ENCODE measurements at regions not wholly inside any gene's neighbourhood (a gene's known extent, or its start where the extent isn't known, plus 50 kb on each side); places are given as distances from the start of the nearest gene placed in this dataset.

DNA sequence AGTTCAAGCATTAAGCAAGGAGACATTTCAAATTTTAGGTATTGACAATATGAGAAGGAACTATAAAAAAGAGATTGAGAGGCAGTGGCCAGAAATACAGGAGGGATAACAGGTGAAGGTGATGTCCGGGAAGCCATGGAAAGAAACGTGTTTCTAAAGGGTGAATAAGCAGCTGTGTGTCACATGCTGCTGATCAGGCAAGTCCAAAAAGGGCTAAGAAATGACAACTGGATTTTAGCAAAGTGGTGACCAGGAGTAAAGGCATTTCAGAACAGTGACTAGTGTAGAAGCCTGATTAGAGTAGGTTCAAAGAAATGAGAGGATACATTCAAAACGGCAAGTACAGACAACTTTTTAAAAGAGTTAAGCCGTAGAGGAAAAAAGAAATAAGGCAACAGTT lies 204.3 kb upstream of the DIO2 start:
- Histone ChIP-seq H3K9me3 (ENCODE audit: control insufficient read depth, low read depth, low read length) (no peaks in the 10 kb centered on the region), H3K4me1 (ENCODE audit: control insufficient read depth, insufficient read depth, low read length) (no peaks in the 10 kb centered on the region), H3K36me3 (ENCODE audit: control insufficient read depth, insufficient read depth, low read length) (no peaks in the 10 kb centered on the region), H3K27me3 (ENCODE audit: control insufficient read depth, insufficient read depth, low read length) (no peaks in the 10 kb centered on the region), H3K27ac (ENCODE audit: low read length) (no peak overlapping the region), H3K4me3 (ENCODE audit: low read length) (no peak overlapping the region)
- no peak for DNase-seq
- 73% methylated on average over 4 of the region's 4 CpGs for WGBS (ENCODE audit: insufficient coverage, low lambda C conversion rate)

DNA sequence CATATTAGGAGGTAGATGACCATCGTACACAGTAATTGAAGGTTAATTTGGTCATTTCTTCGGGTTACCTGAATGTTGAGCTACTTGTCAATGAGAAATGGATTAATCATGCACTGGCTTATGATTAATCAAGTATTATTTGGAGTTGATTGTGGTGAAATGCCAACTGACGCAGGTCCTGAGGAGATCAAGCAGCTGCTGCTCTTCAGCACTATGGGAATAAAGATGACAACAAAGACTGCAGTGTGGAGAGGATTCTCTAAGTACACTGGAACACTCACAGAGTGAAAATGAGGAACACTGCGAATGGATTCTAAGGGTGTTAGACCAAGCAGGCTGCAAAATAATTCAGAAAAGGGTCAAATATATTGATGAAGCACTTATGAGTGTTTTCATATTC lies 202.8 kb upstream of the DIO2 start:
- Histone ChIP-seq H3K4me1 (ENCODE audit: control insufficient read depth, insufficient read depth, low read length) (no peaks in the 10 kb centered on the region), H3K9me3 (ENCODE audit: control insufficient read depth, low read depth, low read length) (peaks cover 3% of the 10 kb centered on the region), H3K36me3 (ENCODE audit: control insufficient read depth, insufficient read depth, low read length) (no peaks in the 10 kb centered on the region), H3K27ac (ENCODE audit: low read length) (no peak overlapping the region), H3K27me3 (ENCODE audit: control insufficient read depth, insufficient read depth, low read length) (no peaks in the 10 kb centered on the region), H3K4me3 (ENCODE audit: low read length) (no peak overlapping the region)
- DNase-seq = no peak
- WGBS (ENCODE audit: insufficient coverage, low lambda C conversion rate) = no CpG with 5 or more reads among the region's 4 CpGs

DNA sequence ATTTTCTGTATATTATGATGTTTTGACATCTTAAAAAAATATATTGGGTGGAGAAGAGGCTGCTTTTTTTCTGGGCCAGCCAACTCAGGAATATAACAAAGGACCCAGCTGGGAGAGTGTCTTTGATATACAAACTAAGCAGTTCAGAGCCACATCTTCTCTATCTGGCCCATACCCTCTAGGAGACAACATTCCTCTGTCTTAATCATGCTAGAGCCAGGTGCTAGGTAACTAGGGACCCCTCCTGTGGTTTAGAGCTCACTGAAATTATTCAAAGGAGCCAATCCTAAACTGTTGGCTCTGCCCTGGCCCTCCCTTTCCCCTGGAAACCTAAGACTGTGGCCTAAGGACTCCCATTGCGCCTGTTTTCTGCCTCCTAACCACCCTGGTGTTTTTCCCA lies 193.1 kb upstream of the DIO2 start:
- no peak for DNase-seq
- H3K27me3 ChIP-seq (ENCODE audit: control insufficient read depth, insufficient read depth, low read length) = no peaks in the 10 kb centered on the region
- no peaks in the 10 kb centered on the region for H3K36me3 ChIP-seq (ENCODE audit: control insufficient read depth, insufficient read depth, low read length)
- no peak overlapping the region for H3K27ac ChIP-seq (ENCODE audit: low read length)
- no peaks in the 10 kb centered on the region for H3K4me1 ChIP-seq (ENCODE audit: control insufficient read depth, insufficient read depth, low read length)
- no CpG with 5 or more reads among the region's 1 CpG for WGBS (ENCODE audit: insufficient coverage, low lambda C conversion rate)
- H3K4me3 ChIP-seq (ENCODE audit: low read length) = no peak overlapping the region
- H3K9me3 ChIP-seq (ENCODE audit: control insufficient read depth, low read depth, low read length) = no peaks in the 10 kb centered on the region

DNA sequence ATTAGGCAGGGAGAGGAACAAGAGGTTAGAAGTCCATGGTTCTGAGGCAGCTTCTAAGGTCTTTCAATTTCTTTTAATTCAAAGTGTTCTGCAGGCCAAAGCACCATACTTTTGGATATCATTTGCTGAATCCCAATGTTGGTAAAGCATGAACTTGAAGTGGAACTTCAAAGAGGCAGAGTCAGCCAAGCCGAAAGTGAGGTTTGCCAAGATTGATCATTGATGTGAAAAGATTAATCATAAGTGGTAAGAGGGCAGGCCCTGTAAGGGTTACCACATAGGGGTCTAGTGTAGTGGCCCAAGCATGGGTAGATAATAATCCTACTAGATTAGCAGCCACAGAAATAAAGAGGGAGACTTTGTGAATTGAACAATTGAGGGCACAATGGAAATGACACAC lies 191.7 kb upstream of the DIO2 start:
- no peaks in the 10 kb centered on the region for H3K27me3 ChIP-seq (ENCODE audit: control insufficient read depth, insufficient read depth, low read length)
- H3K4me1 ChIP-seq (ENCODE audit: control insufficient read depth, insufficient read depth, low read length) = no peaks in the 10 kb centered on the region
- H3K4me3 ChIP-seq (ENCODE audit: low read length) = no peak overlapping the region
- DNase-seq = no peak
- no peak overlapping the region for H3K27ac ChIP-seq (ENCODE audit: low read length)
- H3K36me3 ChIP-seq (ENCODE audit: control insufficient read depth, insufficient read depth, low read length) = no peaks in the 10 kb centered on the region
- no peaks in the 10 kb centered on the region for H3K9me3 ChIP-seq (ENCODE audit: control insufficient read depth, low read depth, low read length)
- no CpG with 5 or more reads among the region's 1 CpG for WGBS (ENCODE audit: insufficient coverage, low lambda C conversion rate)

DNA sequence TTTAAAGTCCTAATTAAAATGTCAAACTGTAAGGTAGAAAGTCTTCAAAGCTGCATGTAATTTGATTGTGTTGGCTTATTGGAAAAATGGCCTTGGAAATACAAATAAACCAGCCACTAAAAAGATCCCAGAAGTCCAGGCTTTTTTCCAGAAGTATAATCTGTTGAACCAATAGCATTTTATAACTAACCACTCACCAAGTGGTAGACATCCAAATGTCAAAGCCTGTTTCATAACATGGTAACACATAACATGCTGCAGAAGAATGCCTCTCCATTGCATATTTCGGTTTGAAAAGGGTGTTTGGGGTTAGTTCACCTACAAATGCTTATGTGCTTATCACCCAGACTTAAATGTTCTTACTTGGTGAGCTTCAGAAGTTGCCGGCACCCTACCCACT lies 183.7 kb upstream of the DIO2 start:
- Histone ChIP-seq H3K27me3 (ENCODE audit: control insufficient read depth, insufficient read depth, low read length) (no peaks in the 10 kb centered on the region), H3K4me3 (ENCODE audit: low read length) (no peak overlapping the region), H3K4me1 (ENCODE audit: control insufficient read depth, insufficient read depth, low read length) (no peaks in the 10 kb centered on the region), H3K9me3 (ENCODE audit: control insufficient read depth, low read depth, low read length) (no peaks in the 10 kb centered on the region), H3K27ac (ENCODE audit: low read length) (no peak overlapping the region), H3K36me3 (ENCODE audit: control insufficient read depth, insufficient read depth, low read length) (no peaks in the 10 kb centered on the region)
- DNase-seq = no peak
- no CpG with 5 or more reads among the region's 2 CpGs for WGBS (ENCODE audit: insufficient coverage, low lambda C conversion rate)

DNA sequence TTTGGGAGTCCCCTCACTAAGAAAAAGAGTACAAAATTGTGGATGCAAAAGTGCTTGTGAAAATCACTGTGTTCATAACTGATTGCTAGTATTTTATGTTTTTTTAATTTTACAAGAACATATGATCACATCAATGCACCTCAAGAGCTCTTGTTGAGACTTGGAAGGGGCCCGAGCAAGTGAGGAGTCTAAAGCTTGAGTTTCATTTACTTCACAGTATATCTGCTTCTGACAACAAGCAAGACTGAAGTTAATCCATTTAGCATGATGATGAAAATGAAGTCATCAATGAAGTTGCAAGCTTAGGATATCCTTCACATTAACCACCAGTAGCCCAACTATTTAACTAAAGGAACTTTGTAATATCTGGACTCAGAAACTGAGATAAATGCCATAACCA lies 182.5 kb upstream of the DIO2 start:
- Histone ChIP-seq H3K27ac (ENCODE audit: low read length) (no peak overlapping the region), H3K27me3 (ENCODE audit: control insufficient read depth, insufficient read depth, low read length) (no peaks in the 10 kb centered on the region), H3K4me1 (ENCODE audit: control insufficient read depth, insufficient read depth, low read length) (no peaks in the 10 kb centered on the region), H3K9me3 (ENCODE audit: control insufficient read depth, low read depth, low read length) (no peaks in the 10 kb centered on the region), H3K4me3 (ENCODE audit: low read length) (no peak overlapping the region), H3K36me3 (ENCODE audit: control insufficient read depth, insufficient read depth, low read length) (no peaks in the 10 kb centered on the region)
- no peak for DNase-seq
- no CpG with 5 or more reads among the region's 1 CpG for WGBS (ENCODE audit: insufficient coverage, low lambda C conversion rate)

DNA sequence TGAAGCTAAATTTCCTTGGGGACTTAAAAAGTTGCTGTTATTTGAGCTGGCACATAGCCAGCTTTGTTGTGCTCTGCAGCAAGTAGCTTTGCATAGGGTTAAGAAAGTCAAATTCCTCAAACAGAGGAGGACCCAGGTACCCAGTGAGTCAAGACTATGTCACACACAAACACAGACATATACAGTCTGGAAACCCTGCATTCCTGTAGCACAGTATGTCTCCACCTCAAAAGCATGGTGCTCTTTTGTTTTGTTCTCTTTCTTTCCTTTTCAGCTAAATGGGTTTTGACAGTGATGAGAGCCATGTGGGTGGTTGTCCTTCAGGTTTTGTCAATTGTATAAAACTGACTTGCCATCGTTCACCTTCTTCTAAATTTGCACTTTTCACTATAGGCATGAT lies 179.6 kb upstream of the DIO2 start:
- H3K4me1 ChIP-seq (ENCODE audit: control insufficient read depth, insufficient read depth, low read length) = no peaks in the 10 kb centered on the region
- H3K9me3 ChIP-seq (ENCODE audit: control insufficient read depth, low read depth, low read length) = no peaks in the 10 kb centered on the region
- H3K27ac ChIP-seq (ENCODE audit: low read length) = no peak overlapping the region
- DNase-seq = no peak
- H3K27me3 ChIP-seq (ENCODE audit: control insufficient read depth, insufficient read depth, low read length) = no peaks in the 10 kb centered on the region
- no peak overlapping the region for H3K4me3 ChIP-seq (ENCODE audit: low read length)
- 100% methylated on average over 1 of the region's 1 CpG for WGBS (ENCODE audit: insufficient coverage, low lambda C conversion rate)
- H3K36me3 ChIP-seq (ENCODE audit: control insufficient read depth, insufficient read depth, low read length) = no peaks in the 10 kb centered on the region

DNA sequence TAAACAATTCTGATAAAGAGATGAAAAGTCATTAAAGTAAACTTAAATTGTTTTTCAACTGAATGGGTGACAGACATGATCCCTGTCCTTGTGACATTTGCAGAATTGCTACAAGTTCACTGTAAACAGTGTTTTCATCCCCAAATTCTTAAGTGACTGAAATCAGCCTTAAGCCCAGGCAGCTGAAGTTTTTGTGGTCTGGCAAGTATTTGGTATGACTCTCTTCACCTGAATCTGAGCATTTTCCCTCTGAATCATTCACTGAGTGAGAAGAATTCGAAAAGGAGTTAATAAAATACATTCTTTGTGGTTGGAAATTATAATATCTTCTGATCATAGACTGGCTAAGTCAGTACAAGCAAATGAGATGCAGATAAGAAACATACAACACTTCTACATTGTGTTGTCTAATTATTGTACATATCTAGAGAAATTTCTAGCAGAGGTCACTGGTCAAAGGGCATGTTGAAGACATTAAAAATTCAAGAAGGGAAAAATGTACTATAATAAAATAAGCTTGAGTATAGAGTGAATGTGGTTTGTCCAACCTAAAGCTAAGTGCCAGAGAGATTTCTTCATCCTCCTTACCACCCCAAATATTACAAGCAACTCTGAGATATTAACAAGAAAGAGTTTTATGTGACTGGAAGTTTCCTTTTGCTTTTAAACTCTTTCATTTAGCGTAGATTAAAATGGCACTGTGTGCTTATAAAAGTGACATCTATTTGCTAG lies 177.8 kb upstream of the DIO2 start:
- Histone ChIP-seq H3K27me3 (ENCODE audit: control insufficient read depth, insufficient read depth, low read length) (no peaks in the 10 kb centered on the region), H3K4me3 (ENCODE audit: low read length) (no peak overlapping the region), H3K4me1 (ENCODE audit: control insufficient read depth, insufficient read depth, low read length) (no peaks in the 10 kb centered on the region), H3K27ac (ENCODE audit: low read length) (no peak overlapping the region), H3K36me3 (ENCODE audit: control insufficient read depth, insufficient read depth, low read length) (no peaks in the 10 kb centered on the region), H3K9me3 (ENCODE audit: control insufficient read depth, low read depth, low read length) (no peaks in the 10 kb centered on the region)
- DNase-seq = no peak
- 83% methylated on average over 1 of the region's 2 CpGs for WGBS (ENCODE audit: insufficient coverage, low lambda C conversion rate)

DNA sequence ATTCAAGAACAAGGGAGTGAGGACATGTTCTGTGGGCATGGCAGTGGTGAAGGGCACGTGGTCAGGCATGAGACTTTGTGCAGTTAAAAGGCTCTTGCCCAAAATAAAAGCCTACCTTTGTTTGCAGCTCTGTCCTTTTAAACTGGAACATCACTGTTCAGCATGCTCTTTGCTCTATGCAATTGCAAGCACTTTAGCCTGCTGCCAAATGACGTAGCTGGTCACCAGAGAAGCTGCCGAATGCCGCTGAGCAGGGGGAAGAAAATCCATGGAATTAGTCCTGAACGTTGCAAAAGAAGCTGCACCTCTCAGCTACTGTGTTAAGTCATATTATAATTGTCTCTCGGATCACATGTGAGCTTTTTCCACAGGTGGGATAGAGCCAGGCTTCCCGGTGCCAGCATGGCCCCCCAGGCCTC lies 176.3 kb upstream of the DIO2 start:
- no peak overlapping the region for H3K27ac ChIP-seq (ENCODE audit: low read length)
- H3K36me3 ChIP-seq (ENCODE audit: control insufficient read depth, insufficient read depth, low read length) = no peaks in the 10 kb centered on the region
- H3K4me1 ChIP-seq (ENCODE audit: control insufficient read depth, insufficient read depth, low read length) = no peaks in the 10 kb centered on the region
- no peaks in the 10 kb centered on the region for H3K9me3 ChIP-seq (ENCODE audit: control insufficient read depth, low read depth, low read length)
- no CpG with 5 or more reads among the region's 7 CpGs for WGBS (ENCODE audit: insufficient coverage, low lambda C conversion rate)
- no peak for DNase-seq
- no peak overlapping the region for H3K4me3 ChIP-seq (ENCODE audit: low read length)
- H3K27me3 ChIP-seq (ENCODE audit: control insufficient read depth, insufficient read depth, low read length) = no peaks in the 10 kb centered on the region

DNA sequence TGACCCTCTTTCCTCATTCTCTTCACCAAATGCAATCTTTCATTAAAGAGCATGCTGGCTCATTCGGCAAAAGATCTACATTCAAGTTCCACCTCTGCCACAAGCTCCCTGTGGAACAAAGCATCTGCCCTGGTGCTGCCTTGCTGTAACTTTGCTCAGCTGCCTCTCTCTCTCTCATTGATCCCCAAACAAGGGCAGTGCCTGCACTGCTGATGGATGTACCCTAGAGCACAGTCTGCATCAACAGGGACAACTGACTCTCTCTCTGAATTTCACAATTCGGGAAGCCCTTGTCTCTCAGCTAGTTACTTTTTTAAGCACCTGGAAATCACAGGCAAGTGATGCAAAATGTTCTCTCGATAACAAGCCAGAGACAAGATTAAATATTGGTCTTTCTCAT lies 174.0 kb upstream of the DIO2 start:
- Histone ChIP-seq H3K4me3 (ENCODE audit: low read length) (no peak overlapping the region), H3K4me1 (ENCODE audit: control insufficient read depth, insufficient read depth, low read length) (no peaks in the 10 kb centered on the region), H3K27me3 (ENCODE audit: control insufficient read depth, insufficient read depth, low read length) (no peaks in the 10 kb centered on the region), H3K27ac (ENCODE audit: low read length) (no peak overlapping the region), H3K9me3 (ENCODE audit: control insufficient read depth, low read depth, low read length) (no peaks in the 10 kb centered on the region), H3K36me3 (ENCODE audit: control insufficient read depth, insufficient read depth, low read length) (no peaks in the 10 kb centered on the region)
- no peak for DNase-seq
- WGBS (ENCODE audit: insufficient coverage, low lambda C conversion rate) = no CpG with 5 or more reads among the region's 3 CpGs

DNA sequence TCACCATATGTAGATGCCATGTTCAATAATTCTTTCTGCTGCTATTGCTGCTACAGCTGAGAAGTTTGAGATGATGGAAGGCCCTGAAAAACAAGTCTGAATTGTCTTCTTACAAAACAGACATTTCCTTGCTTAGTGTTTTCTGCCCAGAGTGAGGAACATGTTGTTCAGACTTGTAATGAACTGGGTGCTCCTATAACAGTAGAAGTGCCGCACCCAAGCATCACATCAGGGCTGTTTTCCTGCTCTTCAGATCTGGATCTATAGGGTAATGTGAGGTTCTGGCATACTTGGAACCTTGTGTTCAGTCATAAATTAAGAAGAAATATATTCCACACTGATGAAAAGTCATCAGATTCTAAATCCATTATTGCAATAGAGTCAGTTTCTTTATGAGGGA lies 171.9 kb upstream of the DIO2 start:
- Histone ChIP-seq H3K4me1 (ENCODE audit: control insufficient read depth, insufficient read depth, low read length) (no peaks in the 10 kb centered on the region), H3K36me3 (ENCODE audit: control insufficient read depth, insufficient read depth, low read length) (no peaks in the 10 kb centered on the region), H3K27me3 (ENCODE audit: control insufficient read depth, insufficient read depth, low read length) (no peaks in the 10 kb centered on the region), H3K9me3 (ENCODE audit: control insufficient read depth, low read depth, low read length) (no peaks in the 10 kb centered on the region), H3K27ac (ENCODE audit: low read length) (no peak overlapping the region), H3K4me3 (ENCODE audit: low read length) (no peak overlapping the region)
- no peak for DNase-seq
- WGBS (ENCODE audit: insufficient coverage, low lambda C conversion rate) = no CpG with 5 or more reads among the region's 1 CpG

All from large intestine (tissue), 3 donors.